Transverse colon (tissue), 4 donors: ENCODE measurements at regions not wholly inside any gene's neighbourhood (a gene's known extent, or its start where the extent isn't known, plus 50 kb on each side); places are given as distances from the start of the nearest gene placed in this dataset.
"Not testable (repeated sequence)": the region's sequence is repeated elsewhere in the genome, so short reads cannot be mapped to it uniquely, and the experiment has no call there.

Experiments
- CTCF ChIP-seq, 5 experiments: fragments of 200-600 bp in 3 of 5; fragments of 450-650 bp in 2 of 5; sonication (generic) in 3 of 5; IDR thresholded peaks; 1 replicate in 2 of 5; 2 replicates in 3 of 5; pipeline ENCODE4 v1.5.1; 2016 to 2017; ENCODE audit warnings: antibody characterized with exemption in 5 of 5, inconsistent platforms in 3 of 5, mild to moderate bottlenecking in 2 of 5, moderate library complexity in 1 of 5
- POLR2A ChIP-seq: fragments of 450-650 bp; IDR thresholded peaks from one replicate; pipeline ENCODE4 v1.6.1; 2016; ENCODE audit warnings: antibody characterized with exemption, mild to moderate bottlenecking, moderate library complexity
- POLR2AphosphoS5 ChIP-seq, 3 donors: sonication (generic); formaldehyde crosslinking; IDR thresholded peaks; one replicate each; pipeline ENCODE4 v1.6.1; 2016; ENCODE audit warnings: antibody characterized with exemption in 3 of 3

- TF ChIP-seq CTCF (IDR thresholded peaks at IDR 0.05); POLR2A; POLR2AphosphoS5 (IDR thresholded peaks at IDR 0.05): not testable (repeated sequence)
Measured at GRCh38 chr1:243067056-243067455, 188.0 kb downstream of the CEP170 start.
